Tibial nerve (tissue), 4 donors: ENCODE measurements at regions not wholly inside any gene's neighbourhood (a gene's known extent, or its start where the extent isn't known, plus 50 kb on each side); places are given as distances from the start of the nearest gene placed in this dataset.

Source experiments
- CTCF ChIP-seq, 5 experiments: fragments of 200-600 bp in 3 of 5; fragments of 450-650 bp in 2 of 5; sonication (generic) in 3 of 5; IDR thresholded peaks; one replicate each; pipeline ENCODE4 v1.5.1; 2016 to 2019; ENCODE audit warnings: antibody characterized with exemption in 5 of 5, mild to moderate bottlenecking in 3 of 5, moderate library complexity in 2 of 5
- EP300 ChIP-seq, 2 donors: sonication (generic); formaldehyde crosslinking; IDR thresholded peaks; one replicate each; pipeline ENCODE4 v1.6.1; 2017; ENCODE audit warnings: antibody characterized with exemption in 2 of 2, mild to moderate bottlenecking in 1 of 2
- POLR2A ChIP-seq, 2 donors: fragments of 450-650 bp; IDR thresholded peaks; one replicate each; pipeline ENCODE4 v1.6.1; 2017; ENCODE audit warnings: antibody characterized with exemption in 2 of 2, mild to moderate bottlenecking in 2 of 2, moderate library complexity in 2 of 2

GRCh38 chr13:50452756-50453155 lies 390.7 kb downstream of the DLEU7 start:
- TF ChIP-seq POLR2A (IDR thresholded peaks at IDR 0.05) = no peak
- no peak for TF ChIP-seq CTCF (IDR thresholded peaks at IDR 0.05)
- no peak for TF ChIP-seq EP300 (IDR thresholded peaks at IDR 0.05)
